HG03135 (cell line): ENCODE measurements at regions not wholly inside any gene's neighbourhood (a gene's known extent, or its start where the extent isn't known, plus 50 kb on each side); places are given as distances from the start of the nearest gene placed in this dataset.

Source experiments
- ATAC-seq: cut with Tn5 transposase; IDR thresholded peaks from one replicate; pipeline ENCODE4 v1.9.1; 2021; ENCODE audit warnings: mild to moderate bottlenecking, moderate library complexity; ENCODE audit not compliant: unreplicated experiment

DNA sequence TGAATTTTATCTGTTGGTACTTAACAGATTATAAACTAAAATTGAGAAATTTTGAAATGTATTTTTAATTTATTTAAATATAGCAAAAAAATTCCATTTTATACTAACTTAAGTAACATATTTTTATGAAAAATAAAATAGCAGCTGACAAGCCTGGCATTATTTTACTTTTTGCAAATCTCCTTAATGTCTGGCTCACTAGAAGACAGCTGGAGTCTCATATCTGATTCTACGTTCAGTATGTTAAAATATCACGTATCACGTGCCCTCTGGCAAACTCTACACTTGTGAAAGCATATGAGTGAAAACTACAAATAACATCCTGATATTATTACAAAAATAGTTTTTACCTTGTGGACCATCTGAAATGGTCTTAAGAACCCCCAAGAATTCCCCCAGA, 513.2 kb upstream of the NBEA start:
- ATAC-seq, result no peak

GRCh38 chr13:34430294-34430693, 511.8 kb upstream of the NBEA start:
- no peak for ATAC-seq

DNA sequence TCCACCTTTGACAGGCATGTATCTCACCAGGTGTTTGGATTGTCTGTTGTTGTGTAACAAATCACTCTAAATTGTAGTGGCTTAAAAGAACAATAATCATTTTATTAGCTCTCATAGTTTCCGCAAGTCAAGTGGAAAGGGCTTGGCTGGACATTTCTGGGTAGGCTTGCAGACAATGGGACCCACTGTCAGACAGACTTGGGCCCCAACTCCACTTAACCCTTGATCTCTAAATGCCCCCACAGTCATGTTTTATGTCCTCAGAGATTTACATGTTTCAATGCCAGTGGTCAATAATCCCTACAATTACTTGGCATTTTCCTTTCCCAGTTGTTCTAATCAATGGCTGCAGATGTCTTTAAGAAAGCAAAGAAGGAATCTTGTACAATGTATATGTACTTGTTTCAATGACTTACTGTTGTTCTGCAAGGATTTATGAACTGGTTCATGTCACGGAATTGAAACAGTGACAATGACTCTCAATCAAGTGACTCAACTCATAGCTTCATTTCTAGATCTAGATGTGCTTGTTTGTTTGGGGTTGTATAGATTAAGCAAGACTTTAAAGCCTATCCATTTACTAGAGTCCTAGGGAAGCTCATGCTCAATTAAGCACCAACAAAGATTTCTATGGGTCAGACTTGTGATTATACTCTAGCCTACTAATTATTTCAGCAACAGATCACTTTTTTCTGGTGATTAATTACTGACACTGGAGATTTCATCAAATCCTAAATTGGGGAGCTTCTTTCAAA, 510.1 kb upstream of the NBEA start:
- no peak for ATAC-seq

DNA sequence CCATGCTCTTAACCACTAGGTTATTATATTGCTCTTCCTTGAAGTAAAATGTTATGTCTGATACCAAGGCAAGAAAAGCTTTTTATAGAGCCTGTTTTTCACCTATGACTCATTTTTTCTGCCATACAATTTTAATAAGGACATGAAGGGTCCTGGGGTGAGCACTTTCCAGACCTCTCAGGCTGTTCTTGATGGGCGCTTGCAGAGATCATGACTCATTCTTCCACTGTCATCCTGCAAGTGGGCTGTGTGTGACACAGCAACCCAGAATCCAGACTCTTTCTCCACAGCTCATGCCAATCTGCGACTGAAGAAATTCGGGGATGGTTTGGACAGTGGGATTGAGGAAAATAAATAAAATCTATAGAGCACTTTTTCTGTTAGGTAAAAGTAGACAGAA, 506.7 kb upstream of the NBEA start:
- ATAC-seq, result no peak

- no peak for ATAC-seq
These were observed 504.2 kb upstream of the NBEA start for GRCh38 chr13:34437873-34438272.

DNA sequence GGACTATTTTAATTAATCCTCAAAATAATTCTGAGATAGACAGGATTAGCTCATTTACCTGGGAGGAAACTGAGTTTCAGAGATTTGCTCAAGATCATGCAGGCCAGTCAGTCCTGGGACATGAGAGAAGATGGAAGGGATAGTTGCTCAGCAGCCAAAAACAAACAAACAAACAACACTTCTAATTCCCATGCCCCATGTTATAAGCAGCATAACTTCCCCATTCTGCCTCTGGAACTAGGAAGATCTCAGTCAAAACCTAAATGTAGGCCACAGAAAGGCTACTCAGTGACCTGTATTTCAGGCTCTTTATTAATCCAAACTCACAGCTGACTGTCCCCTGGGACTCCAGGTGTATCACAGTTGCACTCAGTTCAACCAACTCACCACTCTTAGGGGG, 489.2 kb upstream of the NBEA start:
- no peak for ATAC-seq

- no peak for ATAC-seq
These were observed 483.0 kb upstream of the NBEA start for GRCh38 chr13:34458756-34459715.

GRCh38 chr13:34459856-34460255, 482.2 kb upstream of the NBEA start:
- no peak for ATAC-seq

DNA sequence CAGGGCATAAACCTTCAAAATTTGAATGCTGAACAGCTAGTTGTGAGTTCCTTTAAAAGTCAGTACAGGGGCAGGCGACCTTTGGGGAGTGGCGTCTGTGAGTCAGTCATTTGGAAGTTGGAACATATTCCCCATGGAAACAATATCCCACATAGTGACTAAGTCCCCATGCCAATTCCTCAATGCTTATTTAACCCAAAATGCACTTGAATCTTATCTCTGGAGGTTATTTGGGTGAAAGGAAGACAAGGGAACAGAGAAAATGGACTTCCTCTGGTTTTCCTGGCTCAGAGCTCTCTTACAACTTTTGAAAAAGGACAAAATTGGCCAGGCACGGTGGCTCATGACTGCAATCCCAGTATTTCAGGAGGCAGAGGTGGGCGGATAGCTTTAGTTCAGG, 479.2 kb upstream of the NBEA start:
- no peak for ATAC-seq

- ATAC-seq, result no peak
These were observed 478.1 kb upstream of the NBEA start for GRCh38 chr13:34464011-34464410.

GRCh38 chr13:34465423-34465922, 476.6 kb upstream of the NBEA start:
- ATAC-seq, result no peak

GRCh38 chr13:34466301-34466700, 475.8 kb upstream of the NBEA start:
- no peak for ATAC-seq

GRCh38 chr13:34467450-34468083, 474.5 kb upstream of the NBEA start:
- no peak for ATAC-seq

- ATAC-seq, result no peak
These were observed 472.7 kb upstream of the NBEA start for GRCh38 chr13:34469196-34469986.

DNA sequence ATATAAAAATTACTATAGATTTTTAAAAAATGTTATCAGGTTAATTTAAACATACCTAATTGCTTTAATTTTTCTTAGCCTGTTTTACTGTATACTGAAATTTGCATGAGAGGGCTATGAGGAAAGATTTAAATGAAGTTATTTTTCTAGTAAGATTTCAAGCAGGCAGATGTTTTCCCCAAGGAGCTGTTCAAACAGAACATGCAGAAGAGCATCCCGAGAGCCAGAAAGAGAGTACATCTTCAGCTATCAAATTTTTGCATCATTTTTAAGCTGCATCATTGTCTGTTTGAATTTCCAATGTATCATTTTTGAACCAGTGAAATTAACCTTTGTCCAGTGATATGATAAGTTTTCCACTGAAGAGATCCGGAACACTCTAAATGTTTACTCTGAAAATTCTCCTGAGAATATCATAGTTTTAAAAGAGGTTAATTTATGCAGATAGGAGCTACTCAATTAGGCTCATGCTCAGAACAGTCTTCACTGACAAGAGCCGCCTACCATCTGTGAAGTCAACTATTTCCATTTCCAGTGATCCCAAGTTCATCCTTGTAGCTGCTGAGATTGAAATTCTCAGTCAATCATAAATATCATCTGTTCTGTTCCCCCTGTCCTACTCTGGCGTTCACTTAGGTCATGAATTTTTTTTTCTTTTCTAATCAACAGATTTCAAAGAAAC, 467.7 kb upstream of the NBEA start:
- no peak for ATAC-seq

GRCh38 chr13:34478376-34478775, 463.7 kb upstream of the NBEA start:
- no peak for ATAC-seq

GRCh38 chr13:34502011-34502410, 440.1 kb upstream of the NBEA start:
- ATAC-seq, result no peak

DNA sequence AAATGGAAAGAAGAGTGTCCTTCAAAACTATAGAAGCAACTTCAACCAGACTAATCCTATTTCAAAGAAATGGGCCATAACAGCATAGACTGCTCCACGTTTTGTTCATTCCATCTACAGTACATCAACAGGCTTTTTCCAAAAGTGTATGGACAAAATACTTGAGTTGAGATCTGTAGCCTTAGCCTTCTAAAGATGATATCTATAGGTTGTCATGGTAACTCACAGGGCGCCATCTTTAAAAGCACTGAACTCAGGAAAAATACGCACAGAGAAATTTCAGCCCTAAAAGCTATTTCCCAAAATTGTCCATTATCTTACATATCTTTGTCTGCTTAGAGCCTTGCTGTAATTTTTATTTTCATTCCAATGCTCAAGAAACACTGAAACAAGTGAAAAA, 439.4 kb upstream of the NBEA start:
- ATAC-seq, result no peak

DNA sequence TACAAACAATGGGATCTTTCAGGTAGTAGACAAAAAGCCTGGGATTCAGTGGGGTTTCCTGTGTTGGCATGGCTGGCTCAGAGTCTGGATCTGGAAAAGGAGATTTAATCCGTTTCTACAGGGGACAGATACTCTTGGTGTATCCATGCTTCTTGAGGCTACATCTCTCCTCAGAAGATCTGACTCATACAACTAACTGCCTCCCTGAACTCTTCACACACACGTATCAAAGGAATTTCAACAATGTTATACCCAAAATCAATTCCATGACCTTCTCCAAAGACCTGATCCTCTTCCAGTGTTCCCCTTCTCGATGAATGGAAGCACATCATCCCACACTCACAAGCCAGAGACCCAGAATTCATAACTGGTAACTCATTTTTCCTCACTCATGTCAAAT, 435.3 kb upstream of the NBEA start:
- ATAC-seq, result no peak

DNA sequence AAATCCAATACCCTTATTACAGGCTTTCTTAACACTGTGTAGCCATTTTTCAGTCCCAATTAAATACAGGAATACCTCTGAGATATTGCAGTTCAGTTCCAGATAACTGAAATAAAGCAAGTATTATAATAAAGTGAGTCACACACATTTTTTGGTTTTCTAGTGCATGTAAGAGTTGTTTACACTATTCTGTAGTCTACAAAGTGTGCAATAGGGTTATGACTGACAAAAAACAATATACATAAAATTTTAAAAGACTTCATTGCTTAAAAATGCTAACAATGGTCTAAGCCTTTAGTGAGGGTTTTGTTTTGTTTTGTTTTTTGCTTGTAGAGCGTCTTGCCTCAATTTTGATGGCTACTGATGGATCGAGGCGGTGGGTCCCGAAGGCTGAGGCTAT, 434.4 kb upstream of the NBEA start:
- ATAC-seq, result no peak
